Keratinocyte (primary cell): ENCODE measurements at regions not wholly inside any gene's neighbourhood (a gene's known extent, or its start where the extent isn't known, plus 50 kb on each side); places are given as distances from the start of the nearest gene placed in this dataset.

ENCODE experiments used
- DNase-seq: peaks from one replicate; pipeline ENCODE4 v3.0.0-alpha.2; 2011; ENCODE audit warnings: low read depth, missing footprints, low spot score
- FAIRE-seq: peaks from 2 replicates; lab custom pipeline; 2011; peaks lifted over from hg19 to GRCh38; lab: Jason Lieb, UNC
- H2AFZ ChIP-seq: 2 replicates; pipeline ENCODE4 v1.6.0; 2012; ENCODE audit warnings: low read length, control low read depth, inconsistent platforms; ENCODE audit not compliant: control insufficient read depth
- H3K27ac ChIP-seq: 2 replicates; pipeline ENCODE4 v1.5.1; 2011; ENCODE audit warnings: low read length; ENCODE audit not compliant: control insufficient read depth, insufficient read depth
- H3K27me3 ChIP-seq: 3 replicates; pipeline ENCODE4 v1.6.0; 2011; ENCODE audit warnings: low read length; ENCODE audit not compliant: control insufficient read depth, insufficient read depth; ENCODE audit errors: extremely low read depth
- H3K36me3 ChIP-seq, 2 experiments: 2 replicates in 1 of 2; 3 replicates in 1 of 2; pipeline ENCODE4 v1.5.1; 2011; ENCODE audit warnings: low read length in 2 of 2, mild to moderate bottlenecking in 1 of 2; ENCODE audit not compliant: control insufficient read depth in 2 of 2, insufficient read depth in 2 of 2; ENCODE audit errors: extremely low read depth in 1 of 2
- H3K4me1 ChIP-seq: 3 replicates; pipeline ENCODE4 v1.5.1; 2011; ENCODE audit warnings: low read length; ENCODE audit not compliant: control insufficient read depth, insufficient read depth; ENCODE audit errors: extremely low read depth
- H3K4me2 ChIP-seq: 3 replicates; pipeline ENCODE4 v1.6.0; 2011; ENCODE audit warnings: low read depth, low read length; ENCODE audit not compliant: control insufficient read depth, insufficient read depth; ENCODE audit errors: extremely low read depth
- H3K4me3 ChIP-seq, 3 experiments: fragments of 200-600 bp in 1 of 3; sonication (generic) in 1 of 3; 2 replicates in 2 of 3; 3 replicates in 1 of 3; pipeline ENCODE4 v1.5.1; 2011 to 2016; ENCODE audit warnings: low read length in 3 of 3, mild to moderate bottlenecking in 3 of 3, control low read depth in 2 of 3, inconsistent platforms in 1 of 3, low read depth in 1 of 3, mixed read lengths in 1 of 3, mixed run types in 1 of 3, moderate library complexity in 1 of 3; ENCODE audit not compliant: control insufficient read depth in 2 of 3, insufficient read depth in 2 of 3; ENCODE audit errors: extremely low read depth in 1 of 3
- H3K79me2 ChIP-seq: 2 replicates; pipeline ENCODE4 v1.6.0; 2012; ENCODE audit warnings: low read length; ENCODE audit not compliant: control insufficient read depth, insufficient read depth
- H3K9ac ChIP-seq: 3 replicates; pipeline ENCODE4 v1.6.0; 2011; ENCODE audit warnings: low read length; ENCODE audit not compliant: control insufficient read depth, insufficient read depth; ENCODE audit errors: extremely low read depth
- H3K9me1 ChIP-seq: 3 replicates; pipeline ENCODE4 v1.6.0; 2011; ENCODE audit warnings: low read length; ENCODE audit not compliant: control insufficient read depth, insufficient read depth; ENCODE audit errors: extremely low read depth
- H3K9me3 ChIP-seq: 2 replicates; pipeline ENCODE4 v1.5.1; 2012; ENCODE audit warnings: low read depth, low read length; ENCODE audit not compliant: control insufficient read depth
- H4K20me1 ChIP-seq: 3 replicates; pipeline ENCODE4 v1.6.0; 2011; ENCODE audit warnings: low read length; ENCODE audit not compliant: control insufficient read depth, insufficient read depth; ENCODE audit errors: extremely low read depth
- CTCF ChIP-seq, 3 experiments: IDR thresholded peaks in 1 of 3; conservative IDR thresholded peaks in 1 of 3; optimal IDR thresholded peaks in 1 of 3; 2 replicates in 2 of 3; 3 replicates in 1 of 3; pipeline versions ENCODE3 to v1.5.1; 2011; ENCODE audit warnings: low read length in 3 of 3, mild to moderate bottlenecking in 3 of 3, moderate library complexity in 2 of 3, control low read depth in 1 of 3, inconsistent platforms in 1 of 3; ENCODE audit not compliant: insufficient read depth in 2 of 3; ENCODE audit errors: extremely low read depth in 1 of 3
- EZH2 ChIP-seq: IDR thresholded peaks from one replicate; pipeline ENCODE4 v1.6.1; 2012; ENCODE audit warnings: inconsistent platforms, mild to moderate bottlenecking, low read length, moderate library complexity
- dilution Hi-C: fragments of 300-500 bp; cut with MboI; formaldehyde crosslinking; loops from one replicate; pipeline ENCODE4 v1.7.0; 2020; ENCODE audit warnings: low sequenced_read_pairs; ENCODE audit not compliant: extremely low pct_ligation_motif_present

GRCh38 chr14:71183876-71184689 lies 276.8 kb downstream of the PCNX1 start:
- H3K9ac ChIP-seq, result no peak overlapping the region
- TF ChIP-seq EZH2 (no peak), CTCF (optimal IDR thresholded peaks at IDR 0.05 in 1 of 3, IDR thresholded peaks at IDR 0.05 in 1 of 3, conservative IDR thresholded peaks at IDR 0.05 in 1 of 3; ENCODE audit: extremely low read depth in 1 of 3, insufficient read depth in 2 of 3, low read length in 3 of 3) (no peak)
- H2AFZ ChIP-seq, result no peak overlapping the region
- no peak for FAIRE-seq
- H3K27ac ChIP-seq, result no peak overlapping the region
- no peaks in the 10 kb centered on the region for H3K9me3 ChIP-seq
- H3K27me3 ChIP-seq, result peaks cover 7% of the 10 kb centered on the region
- H3K79me2 ChIP-seq, result no peaks in the 10 kb centered on the region
- H3K36me3 ChIP-seq, result no peaks in the 10 kb centered on the region
- H3K4me3 ChIP-seq, result no peak overlapping the region
- H3K4me1 ChIP-seq, result no peaks in the 10 kb centered on the region
- DNase-seq, result no peak
- dilution Hi-C loops, result no loop called here
- no peak overlapping the region for H3K4me2 ChIP-seq
- no peaks in the 10 kb centered on the region for H4K20me1 ChIP-seq
- no peaks in the 10 kb centered on the region for H3K9me1 ChIP-seq

DNA sequence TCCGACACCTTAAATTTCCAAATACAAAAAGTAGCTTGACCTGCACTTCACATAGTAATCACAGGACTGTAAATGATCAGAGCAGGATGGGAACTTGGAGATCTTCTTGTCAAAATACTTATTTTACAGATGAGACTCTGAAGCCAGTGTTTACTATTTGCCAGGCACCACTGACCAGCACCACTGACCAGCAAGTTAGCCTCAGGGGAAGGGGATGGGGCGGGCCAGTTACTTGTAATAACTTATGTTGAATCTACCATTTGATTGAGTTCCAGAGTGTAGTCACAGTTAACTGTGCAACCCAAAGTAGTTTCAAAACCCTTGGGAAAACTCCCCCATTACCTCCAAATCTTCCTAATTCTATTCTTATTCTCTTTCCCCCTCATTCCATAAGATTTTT lies 278.4 kb downstream of the PCNX1 start:
- no peak for DNase-seq
- H3K27ac ChIP-seq, result no peak overlapping the region
- no peaks in the 10 kb centered on the region for H3K79me2 ChIP-seq
- no peak overlapping the region for H2AFZ ChIP-seq
- no peaks in the 10 kb centered on the region for H3K9me3 ChIP-seq
- H3K36me3 ChIP-seq, result no peaks in the 10 kb centered on the region
- H3K4me1 ChIP-seq, result no peaks in the 10 kb centered on the region
- no peaks in the 10 kb centered on the region for H4K20me1 ChIP-seq
- H3K4me3 ChIP-seq, result no peak overlapping the region
- dilution Hi-C loops, result no loop called here
- peaks cover 7% of the 10 kb centered on the region for H3K27me3 ChIP-seq
- H3K4me2 ChIP-seq, result no peak overlapping the region
- FAIRE-seq, result no peak
- no peak overlapping the region for H3K9ac ChIP-seq
- no peaks in the 10 kb centered on the region for H3K9me1 ChIP-seq
- TF ChIP-seq EZH2 (no peak), CTCF (optimal IDR thresholded peaks at IDR 0.05 in 1 of 3, IDR thresholded peaks at IDR 0.05 in 1 of 3, conservative IDR thresholded peaks at IDR 0.05 in 1 of 3; ENCODE audit: extremely low read depth in 1 of 3, insufficient read depth in 2 of 3, low read length in 3 of 3) (no peak)
